Fibroblast of skin of left biceps (primary cell): ENCODE measurements at regions not wholly inside any gene's neighbourhood (a gene's known extent, or its start where the extent isn't known, plus 50 kb on each side); places are given as distances from the start of the nearest gene placed in this dataset.
A peak's percentile ranks its signal among the peaks of the same experiment; 100 is the strongest.

Experiments
- DNase-seq, 2 experiments: peaks; one replicate each; pipeline ENCODE4 v3.0.0-alpha.2; 2013; ENCODE audit warnings: low read depth in 2 of 2

DNA sequence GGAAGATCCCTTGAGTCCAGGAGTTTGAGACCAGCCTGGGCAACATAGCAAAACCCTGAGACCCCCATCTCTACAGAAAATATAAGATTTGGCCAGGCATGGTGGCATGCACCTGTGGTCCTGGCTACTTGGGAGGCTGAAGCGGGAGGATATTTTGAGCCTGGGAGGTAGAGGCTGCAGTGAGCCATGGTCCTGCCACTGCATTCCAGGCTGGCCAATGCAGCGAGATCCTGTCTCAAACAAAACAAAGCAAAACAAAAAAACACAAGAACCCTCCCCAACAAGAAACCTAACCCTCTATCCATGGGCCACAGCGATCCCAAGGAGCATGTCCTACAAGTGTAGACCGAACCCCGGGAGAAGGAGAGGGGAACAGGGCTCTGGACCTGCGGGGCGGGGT lies 133.3 kb downstream of the MGAT5B start:
- no peak for DNase-seq

DNA sequence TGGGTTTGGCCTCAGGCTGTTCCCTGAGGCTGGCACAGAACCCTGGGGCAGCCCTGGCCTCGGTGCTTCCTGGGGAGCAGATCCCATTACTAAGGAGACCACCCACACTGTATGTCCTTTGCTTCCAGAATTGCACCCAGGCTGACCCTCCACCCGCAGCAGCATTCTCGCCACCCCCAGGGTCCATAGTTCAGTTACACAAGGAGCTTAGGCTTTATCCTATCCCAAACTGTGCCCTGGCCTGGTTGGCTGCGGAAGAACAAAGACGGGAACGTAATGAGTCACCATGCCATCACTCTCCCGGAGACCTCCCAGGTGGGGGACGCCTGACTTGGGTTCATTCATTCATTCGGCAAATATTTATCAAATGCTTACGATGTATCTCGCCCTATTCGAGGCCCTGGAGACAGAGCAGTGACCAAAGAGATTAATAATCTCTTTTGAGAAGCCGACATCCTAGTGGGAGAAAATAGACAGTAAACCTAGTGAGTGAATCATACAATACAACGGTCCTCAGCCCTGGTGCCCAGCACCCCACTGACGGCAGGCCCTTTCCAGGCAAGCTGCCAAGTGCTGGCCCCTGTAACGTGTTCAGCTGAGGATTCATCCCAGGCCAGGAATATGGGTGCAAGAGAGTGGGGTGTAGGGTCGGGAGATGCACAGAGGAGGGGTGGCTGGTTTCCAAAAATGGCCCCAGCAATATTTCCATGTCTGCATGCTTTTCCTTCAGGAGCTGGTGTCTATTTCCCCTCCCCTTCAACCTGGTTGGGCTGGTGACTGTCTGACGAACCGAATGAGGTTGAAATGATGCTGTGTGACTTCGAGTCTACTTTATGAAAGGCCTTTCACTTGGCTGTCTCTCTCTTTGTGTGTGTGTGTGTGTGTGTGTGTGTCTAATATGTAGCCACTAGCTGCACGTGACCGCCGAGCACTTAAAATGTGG lies 134.2 kb downstream of the MGAT5B start:
- DNase-seq, result peak; percentile 17 to 28

DNA sequence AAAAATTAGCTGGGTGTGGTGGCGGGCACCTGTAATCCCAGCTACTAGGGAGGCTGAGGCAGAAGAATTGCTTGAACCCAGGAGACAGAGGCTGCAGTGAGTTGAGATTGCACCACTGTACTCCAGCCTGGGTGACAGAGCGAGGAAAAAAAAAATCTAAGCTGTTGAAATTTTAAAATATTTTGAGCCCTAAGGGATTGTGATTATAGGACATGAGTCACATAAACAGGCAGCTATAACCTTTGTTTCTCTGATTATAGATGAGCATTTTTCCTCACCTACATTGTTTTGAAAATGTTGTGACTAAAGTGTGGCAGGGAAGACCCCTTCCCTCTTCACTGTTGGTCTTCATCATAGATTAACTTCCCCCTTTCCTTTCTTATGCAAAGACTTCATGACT lies 135.5 kb downstream of the MGAT5B start:
- DNase-seq, result no peak

DNA sequence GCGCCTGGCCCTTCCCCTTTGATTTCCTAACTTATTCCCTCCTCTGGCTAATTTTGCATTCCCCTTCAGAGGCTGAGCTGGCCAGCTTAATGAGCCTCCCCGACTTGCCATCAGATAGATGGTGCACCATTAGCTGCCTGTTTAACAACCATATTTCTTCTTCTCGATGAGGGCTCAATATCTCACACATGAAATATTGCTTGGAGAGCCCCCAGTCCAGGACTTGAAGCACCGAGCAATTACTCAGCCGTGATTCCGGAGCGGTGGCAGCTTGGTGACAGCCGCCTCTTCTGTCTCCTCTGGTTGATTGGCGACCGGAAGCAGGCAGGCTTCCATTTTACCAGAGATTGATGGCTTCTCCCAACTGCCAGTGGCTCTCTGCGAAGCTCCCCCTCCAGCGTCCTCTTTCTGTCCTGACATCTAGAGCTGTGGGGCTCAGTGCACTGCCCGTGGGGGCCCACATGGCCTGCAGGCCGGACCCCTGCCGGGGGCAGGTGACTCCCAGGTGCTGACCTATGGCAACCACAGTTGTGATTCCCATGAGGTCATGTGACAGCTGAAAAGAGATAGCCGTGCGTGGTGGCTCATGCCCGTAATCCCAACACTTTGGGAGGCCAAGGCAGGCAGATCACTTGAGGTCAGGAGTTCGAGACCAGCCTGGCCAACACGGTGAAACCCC lies 133.7 kb upstream of the SEC14L1 start:
- DNase-seq, result no peak

DNA sequence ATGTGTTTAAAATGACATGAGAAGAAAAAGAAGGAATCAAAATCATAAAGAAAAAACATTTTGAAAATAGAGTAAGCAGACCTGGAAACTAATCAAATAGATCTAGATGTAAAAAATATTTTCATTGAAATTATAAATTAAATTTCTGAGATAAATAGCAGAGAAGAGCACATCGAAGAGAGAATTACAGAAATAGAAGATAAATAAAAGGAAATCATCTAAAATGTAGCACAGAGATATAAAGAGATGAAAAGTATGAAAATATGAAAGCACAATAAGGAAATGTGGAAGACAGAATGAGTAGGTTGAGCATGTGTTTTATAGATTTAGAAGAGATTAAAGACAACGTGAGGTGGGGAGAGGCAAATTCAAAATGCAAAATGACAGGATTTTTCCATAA lies 130.9 kb upstream of the SEC14L1 start:
- no peak for DNase-seq

DNA sequence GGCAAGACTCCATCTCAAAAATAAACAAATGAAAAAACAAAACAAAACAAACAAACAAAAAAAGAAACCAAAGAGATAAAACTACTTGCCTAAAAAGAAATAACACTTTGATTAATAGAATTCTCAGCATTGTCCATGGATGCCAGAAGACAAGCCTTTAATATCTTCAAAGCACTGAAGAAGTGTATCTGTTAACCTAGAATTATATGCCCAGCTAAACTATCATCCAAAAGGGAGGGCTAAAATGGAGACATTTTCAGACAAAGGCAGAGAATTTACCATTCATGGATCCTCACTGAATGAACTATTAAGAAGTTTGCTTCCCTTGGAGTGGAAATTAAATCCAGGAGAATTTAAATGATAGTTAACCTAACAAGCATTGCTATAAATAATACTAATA lies 130.1 kb upstream of the SEC14L1 start:
- DNase-seq, result no peak

DNA sequence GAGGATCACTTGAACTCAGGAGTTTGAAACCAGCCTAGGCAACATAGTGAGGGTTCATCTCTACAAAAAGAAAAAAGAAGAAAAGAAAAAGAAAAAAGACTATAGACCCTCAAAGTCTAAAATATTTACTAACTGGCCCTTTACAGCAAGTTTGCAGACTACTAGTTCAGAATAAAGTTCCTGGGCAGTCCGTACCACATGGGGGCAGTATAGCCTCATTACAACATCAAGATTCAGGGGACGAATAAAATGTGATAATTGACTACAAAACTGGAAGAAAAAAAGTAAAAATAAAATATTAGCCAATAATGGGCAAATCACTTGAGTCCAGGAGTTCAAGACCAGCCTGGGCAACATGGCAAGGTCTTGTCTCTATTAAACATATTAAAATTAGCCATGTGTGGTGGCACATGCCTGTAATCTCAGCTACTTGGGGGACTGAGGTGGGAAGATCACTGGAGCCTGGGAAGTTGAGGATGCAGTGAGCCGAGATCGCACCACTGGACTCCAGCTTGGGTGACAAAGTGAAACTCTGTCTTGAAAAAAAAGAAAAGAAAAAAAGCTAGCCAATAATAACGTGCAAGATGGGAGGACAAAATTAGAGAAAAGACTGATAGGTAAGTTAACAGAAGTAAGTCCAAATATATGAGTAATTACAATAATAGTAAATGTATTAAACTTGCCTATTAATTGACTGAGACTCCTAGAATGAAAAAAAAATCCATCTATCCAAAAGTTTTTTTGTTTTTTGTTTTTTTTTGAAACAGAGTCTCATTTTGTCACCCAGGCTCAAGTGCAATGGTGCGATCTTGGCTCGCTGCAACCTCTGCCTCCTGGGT lies 129.4 kb upstream of the SEC14L1 start:
- no peak for DNase-seq

DNA sequence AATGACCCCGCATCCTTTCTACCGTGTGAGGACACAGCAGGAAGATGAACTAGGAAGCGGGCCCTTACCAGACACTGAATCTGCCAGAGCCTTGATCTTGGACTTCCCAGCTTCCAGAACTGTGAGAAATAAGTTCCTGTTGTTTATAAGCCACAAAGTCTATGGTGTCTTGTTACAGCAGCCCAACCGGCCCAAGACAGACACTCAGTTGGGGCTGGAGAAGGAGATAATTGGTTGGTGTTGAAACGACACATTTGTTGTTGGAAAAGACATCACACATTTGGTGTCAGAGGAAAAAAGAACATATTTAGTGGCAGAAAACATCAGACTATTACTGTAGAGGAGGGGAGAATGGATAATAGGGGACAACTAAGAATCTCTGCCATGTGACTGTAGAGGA lies 122.3 kb upstream of the SEC14L1 start:
- no peak for DNase-seq

DNA sequence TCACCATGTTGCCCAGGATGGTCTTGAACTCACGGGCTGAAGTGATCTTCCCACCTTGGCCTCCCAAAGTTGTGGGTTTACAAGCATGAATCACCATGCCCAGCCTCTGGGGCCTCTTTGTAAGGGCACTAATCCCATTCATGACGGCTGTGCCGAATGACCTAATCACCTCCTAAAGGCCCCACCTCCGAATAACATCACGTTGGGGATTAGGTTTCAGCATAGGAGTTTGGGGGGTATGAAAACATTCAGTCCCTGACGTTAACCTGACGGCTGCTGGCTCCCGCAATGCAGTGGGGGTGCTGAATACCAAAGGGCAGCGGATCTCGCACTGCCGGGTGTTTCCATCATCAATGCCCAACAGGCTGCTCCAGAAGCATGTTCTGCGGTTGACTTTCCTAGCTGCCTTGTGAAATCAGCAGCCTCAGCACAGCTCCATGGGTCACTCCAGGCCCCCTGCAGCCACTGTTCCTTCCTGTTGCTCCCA lies 120.8 kb upstream of the SEC14L1 start:
- no peak for DNase-seq

DNA sequence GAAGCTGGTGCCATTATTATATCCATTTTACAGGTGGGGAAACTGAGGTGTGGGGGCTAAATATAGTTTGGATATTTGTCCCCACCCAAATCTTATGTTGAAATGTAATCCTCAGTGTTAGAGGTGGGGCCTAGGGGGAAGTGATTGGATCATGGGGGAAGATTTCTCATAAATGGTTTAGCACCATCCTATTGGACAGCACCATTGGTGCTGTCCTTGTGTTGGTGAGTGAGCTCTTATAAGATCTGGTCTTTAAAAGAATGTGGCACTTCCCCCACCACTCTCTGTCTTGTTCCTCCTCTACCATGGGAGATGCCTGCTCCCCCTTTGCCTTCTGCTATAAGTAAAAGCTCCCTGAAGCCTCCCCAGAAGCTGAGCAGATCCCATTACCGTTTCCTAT lies 119.8 kb upstream of the SEC14L1 start:
- DNase-seq, result no peak

DNA sequence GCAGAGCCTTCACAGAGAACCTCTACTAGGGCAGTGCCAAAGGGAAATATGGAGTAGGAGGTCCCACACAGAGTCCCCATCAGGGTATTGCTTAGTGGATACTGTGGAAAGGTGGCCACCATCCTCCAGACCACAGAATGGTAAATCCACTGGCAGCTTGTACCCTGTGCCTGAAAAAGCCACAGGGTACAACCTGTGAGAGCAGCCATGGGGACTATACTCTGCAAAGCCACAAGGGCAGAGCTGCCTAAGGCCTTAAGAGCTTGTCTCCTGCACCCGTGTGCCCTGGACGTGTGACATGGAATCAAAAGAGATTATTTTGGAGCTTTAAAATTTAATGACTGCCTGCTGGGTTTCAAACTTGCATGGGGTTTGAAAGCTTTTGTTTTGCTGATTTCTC lies 118.0 kb upstream of the SEC14L1 start:
- DNase-seq, result no peak

DNA sequence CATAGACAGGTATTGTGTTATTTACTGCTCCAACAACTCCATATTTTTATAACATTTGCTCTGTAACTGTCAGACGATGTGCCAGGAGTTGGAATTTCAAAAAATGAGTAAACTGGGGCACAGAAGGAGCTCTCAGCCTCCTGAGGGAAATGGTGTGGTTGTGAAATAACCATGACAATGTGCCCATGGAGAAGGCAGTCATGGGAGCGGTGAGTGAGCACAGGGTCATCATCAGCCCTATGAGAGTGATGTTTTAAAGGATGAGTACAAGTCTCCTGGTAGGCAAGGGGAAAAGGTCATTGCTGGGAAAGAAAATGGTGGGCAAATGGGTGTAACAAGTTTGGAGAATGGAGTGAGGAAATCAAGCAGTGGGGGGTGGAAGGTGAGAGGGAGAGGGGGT lies 115.0 kb upstream of the SEC14L1 start:
- DNase-seq, result no peak

DNA sequence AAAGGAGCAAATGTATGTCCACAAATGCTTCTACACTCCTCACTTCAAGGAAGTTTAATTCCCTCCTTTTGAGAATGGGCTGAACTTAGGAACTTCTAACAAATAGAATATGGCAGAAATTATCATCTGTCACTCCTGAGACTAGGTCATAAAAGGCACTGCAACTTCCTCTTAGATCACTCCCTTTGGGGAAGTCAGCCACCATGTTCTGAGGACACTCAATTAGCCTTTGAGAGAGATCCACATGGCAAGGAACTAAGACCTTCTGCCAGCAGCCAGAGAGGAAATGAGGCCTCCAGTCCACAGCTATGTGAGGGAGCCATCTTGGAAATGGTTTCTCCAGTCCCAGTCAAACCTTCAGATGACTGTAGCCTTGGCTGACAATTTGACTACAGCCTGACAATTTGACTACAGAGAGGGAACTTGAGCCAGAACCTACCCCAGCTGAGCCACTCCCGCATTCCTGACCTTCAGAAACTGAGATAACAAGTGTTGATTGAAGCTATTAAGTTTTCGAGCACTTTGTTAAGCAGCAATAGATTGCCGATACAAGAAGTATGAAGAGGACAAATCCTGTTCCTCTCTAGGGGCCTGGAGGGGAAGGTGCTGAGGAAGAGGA lies 113.4 kb upstream of the SEC14L1 start:
- DNase-seq, result no peak

DNA sequence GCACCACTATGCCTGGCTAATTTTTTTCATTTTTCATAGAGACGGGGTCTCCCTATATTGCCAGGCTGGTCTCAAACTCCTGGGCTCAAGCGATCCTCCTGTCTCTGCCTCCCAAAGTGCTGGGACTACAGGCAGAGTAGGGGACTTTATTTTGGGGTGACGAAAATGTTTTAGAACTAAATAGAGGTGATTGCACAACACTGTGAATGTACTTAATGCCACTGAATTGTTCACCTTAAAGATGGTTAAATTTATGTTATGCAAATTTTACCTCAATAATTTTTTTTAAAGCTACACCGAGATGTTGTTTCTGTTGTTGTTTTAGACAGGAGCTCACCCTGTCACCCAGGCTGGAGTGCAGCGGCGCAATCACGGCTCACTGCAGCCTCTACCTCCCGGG lies 111.9 kb upstream of the SEC14L1 start:
- no peak for DNase-seq

DNA sequence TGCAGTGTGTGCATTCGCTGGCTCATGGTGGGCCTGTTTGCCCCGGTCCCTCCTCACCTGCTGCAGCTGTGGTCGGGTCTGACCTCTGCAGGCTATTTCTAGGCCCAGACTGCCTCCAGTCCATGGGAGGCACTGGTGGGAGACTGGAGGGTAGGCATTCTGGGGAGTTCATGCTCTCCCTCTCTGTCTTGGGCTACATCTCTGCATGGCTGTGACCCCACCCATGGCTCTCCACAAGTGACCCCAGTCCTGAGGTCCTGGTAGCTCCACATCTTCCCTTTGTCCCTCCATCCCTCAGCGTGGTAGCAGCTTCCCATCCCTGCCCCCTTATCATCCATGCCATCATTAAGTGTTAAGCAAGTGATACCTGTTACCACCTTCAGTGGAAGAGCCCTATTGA lies 107.8 kb upstream of the SEC14L1 start:
- no peak for DNase-seq

DNA sequence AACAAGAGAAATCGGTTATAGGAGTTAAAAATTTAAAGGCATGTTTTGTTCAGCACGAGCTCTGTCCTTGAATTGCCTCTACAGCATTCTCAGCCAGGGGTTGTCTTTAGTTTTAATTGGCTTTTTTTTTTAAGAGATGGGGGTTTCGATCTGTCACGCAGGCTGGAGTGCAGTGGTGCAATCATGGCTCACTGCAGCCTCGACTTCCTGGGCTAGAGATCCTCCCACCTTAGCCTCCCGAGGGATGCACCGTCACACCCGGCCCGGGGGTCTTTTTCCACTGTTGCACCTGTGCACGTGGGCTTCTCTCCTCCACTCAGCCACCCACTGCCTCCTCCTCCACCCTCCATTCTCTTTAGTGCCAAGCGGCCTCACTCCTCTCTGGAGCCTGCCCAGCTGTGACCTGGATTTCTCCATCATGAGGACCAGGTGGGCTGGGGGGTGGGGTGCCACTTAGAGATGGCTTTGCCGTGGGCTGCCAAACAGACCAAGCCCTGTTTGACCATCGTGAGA lies 106.8 kb upstream of the SEC14L1 start:
- no peak for DNase-seq

DNA sequence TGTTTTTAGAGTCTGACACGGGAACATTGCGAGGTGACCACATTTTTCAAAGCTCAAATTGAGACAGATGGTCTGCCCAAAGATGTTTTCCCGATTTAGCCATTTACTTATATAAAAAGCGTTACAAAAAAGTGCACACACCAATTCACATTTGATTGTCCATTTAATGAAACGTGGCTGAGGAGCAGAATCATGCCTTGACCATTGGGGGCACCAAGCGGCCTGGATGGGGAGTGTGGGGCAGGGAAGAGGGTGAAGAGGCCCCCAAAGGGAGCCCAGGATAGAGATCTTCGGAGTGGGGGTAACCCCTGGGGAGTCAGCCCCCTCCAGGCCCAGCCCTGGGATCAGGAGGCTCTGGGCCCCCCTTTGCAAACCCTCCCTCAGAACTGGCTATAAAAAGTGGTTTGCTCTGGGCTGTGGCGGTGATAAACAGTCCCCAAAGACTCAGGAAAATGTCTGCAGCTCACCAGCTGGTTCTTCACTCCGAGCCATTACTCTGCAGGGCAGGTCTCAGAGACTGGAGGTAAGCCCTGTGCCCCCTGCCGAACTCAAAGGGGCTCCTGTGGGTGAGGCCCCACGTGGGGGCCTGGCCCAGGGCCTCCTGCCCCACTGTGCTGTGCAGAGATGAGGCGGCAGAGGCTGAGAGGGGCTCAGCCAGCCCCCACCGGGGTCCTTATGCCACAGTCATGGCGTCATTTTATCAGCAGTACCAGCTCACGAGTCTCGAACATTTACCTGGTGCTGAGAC lies 105.9 kb upstream of the SEC14L1 start:
- DNase-seq, result no peak

DNA sequence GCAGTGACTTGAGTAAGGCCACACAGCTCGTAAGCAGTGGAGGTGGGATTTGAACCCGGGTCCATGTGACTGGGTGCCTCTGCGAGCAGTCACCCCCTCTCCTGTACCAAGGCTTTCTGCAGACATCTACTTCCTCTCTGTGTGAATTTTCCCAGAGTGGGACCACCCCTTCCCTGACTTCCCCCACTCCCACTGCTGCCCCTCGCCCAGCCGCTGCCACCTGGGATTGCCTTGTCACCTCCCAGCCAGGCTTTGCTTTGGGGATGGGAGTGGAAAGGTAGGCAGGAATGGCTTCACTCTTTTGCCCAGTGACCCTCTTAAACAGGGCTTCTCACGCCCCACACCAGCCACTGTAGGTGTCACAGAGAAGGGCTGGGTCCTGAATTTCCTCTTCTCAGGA lies 105.2 kb upstream of the SEC14L1 start:
- no peak for DNase-seq

DNA sequence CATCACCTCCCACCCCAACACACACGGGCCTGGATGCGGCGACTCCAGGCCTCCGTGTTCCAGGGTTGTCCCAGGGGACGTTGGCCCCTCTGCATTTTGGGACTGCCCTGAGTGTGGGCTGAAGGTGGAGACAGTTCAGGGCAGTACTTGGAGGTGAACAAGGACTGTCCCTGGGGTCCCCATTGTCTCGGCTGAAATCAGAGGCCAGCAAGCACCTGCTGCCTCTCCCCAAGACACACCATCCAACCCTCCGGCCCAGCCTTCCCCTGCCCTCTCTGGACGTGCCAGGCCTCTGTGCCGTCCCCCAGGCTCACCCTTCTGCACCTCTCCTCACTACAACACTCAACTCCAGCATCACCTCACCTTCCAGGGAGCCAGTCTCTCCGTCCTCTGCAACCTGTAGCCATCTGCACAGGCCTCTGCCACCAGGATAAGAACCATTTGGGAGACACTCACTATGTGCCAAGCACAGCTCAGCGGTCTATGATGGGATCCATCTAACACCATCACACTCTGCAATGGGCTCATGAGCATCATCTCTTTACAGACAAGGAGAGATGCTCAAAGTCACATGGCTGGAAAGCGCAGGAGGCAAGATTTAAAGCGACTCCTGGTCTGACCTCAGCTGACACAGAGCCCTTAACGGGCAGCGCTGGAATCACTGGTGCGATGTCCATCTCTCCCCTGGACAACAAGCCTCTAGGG lies 104.5 kb upstream of the SEC14L1 start:
- DNase-seq, result no peak

DNA sequence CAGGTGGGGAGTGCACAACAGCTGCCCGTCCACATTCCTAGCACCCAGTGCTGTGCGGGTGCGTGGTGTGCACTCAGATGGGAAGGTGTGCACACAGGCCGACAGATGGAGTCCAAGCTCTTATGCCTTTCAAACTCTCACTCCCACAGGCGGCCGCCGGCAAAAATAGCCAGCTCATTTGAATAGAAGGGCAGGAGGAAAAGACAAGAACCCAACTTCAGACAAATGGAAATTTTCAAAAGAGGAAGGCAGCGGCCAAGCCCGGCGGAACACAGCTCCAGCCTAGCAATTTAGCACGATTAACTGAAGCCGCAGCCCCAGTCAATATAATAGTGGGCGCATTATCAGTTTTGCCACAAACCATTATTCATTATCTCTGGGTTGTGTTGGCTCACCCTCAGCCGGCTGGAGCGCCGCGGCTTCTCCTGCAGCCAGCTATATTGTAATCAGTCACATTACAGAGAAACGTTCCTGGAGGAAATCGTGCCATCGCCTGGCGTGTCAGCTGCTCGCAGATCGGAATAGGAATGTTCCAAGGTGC lies 103.9 kb upstream of the SEC14L1 start:
- DNase-seq, result no peak
